Spleen (tissue), 11 donors: ENCODE measurements at regions not wholly inside any gene's neighbourhood (a gene's known extent, or its start where the extent isn't known, plus 50 kb on each side); places are given as distances from the start of the nearest gene placed in this dataset.
A peak's percentile ranks its signal among the peaks of the same experiment; 100 is the strongest.
"Not testable (repeated sequence)": the region's sequence is repeated elsewhere in the genome, so short reads cannot be mapped to it uniquely, and the experiment has no call there.

Experiments
- DNase-seq: peaks from one replicate; pipeline ENCODE4 v3.0.0-alpha.2; 2020
- H3K27ac ChIP-seq, 8 donors: fragments of 200-600 bp; sonication (generic) in 7 of 8; 1 replicate in 4 of 8; 2 replicates in 4 of 8; pipeline versions ENCODE4 v1.5.0 to v1.8.0; 2016 to 2021; ENCODE audit warnings: inconsistent platforms in 4 of 8, mild to moderate bottlenecking in 4 of 8, moderate library complexity in 1 of 8
- H3K27me3 ChIP-seq, 7 donors: fragments of 200-600 bp; sonication (generic) in 6 of 7; replicated peaks in 1 of 7; 1 replicate in 4 of 7; 2 replicates in 3 of 7; pipeline versions ENCODE4 v1.5.0 to v1.8.0; 2016 to 2021; ENCODE audit warnings: inconsistent platforms in 3 of 7, mild to moderate bottlenecking in 1 of 7
- H3K36me3 ChIP-seq, 6 donors: fragments of 200-600 bp; sonication (generic) in 5 of 6; 1 replicate in 4 of 6; 2 replicates in 2 of 6; pipeline versions ENCODE4 v1.5.0 to v1.8.0; 2016 to 2021; ENCODE audit warnings: inconsistent platforms in 2 of 6
- H3K4me1 ChIP-seq, 6 donors: fragments of 200-600 bp; sonication (generic) in 5 of 6; 1 replicate in 3 of 6; 2 replicates in 3 of 6; pipeline versions ENCODE4 v1.5.0 to v1.8.0; 2016 to 2021; ENCODE audit warnings: inconsistent platforms in 3 of 6
- H3K4me3 ChIP-seq, 8 donors: fragments of 200-600 bp; sonication (generic) in 7 of 8; 1 replicate in 4 of 8; 2 replicates in 4 of 8; pipeline versions ENCODE4 v1.5.0 to v1.8.0; 2016 to 2021; ENCODE audit warnings: inconsistent platforms in 4 of 8, mild to moderate bottlenecking in 4 of 8, moderate library complexity in 2 of 8
- H3K9me3 ChIP-seq, 8 donors: fragments of 200-600 bp; sonication (generic) in 7 of 8; 1 replicate in 4 of 8; 2 replicates in 4 of 8; pipeline versions ENCODE4 v1.5.0 to v1.8.0; 2016 to 2021; ENCODE audit warnings: inconsistent platforms in 4 of 8
- POLR2A ChIP-seq, 3 donors: fragments of 450-650 bp; IDR thresholded peaks; one replicate each; pipeline ENCODE4 v1.5.1; 2017; ENCODE audit warnings: antibody characterized with exemption in 3 of 3, mild to moderate bottlenecking in 1 of 3
- POLR2AphosphoS5 ChIP-seq, 3 donors: sonication (generic); formaldehyde crosslinking; IDR thresholded peaks; one replicate each; pipeline ENCODE4 v1.5.1; 2017; ENCODE audit warnings: antibody characterized with exemption in 3 of 3
- WGBS, 5 donors: extraction: QIAGEN DNeasy Blood & Tissue Kit in 3 of 5; methylation state at CpG; one replicate each; pipeline versions ENCODE4 v1.1.5 to v1.1.7; 2013 to 2018; 5-methylcytosine and 5-hydroxymethylcytosine counted together
- intact Hi-C: fragments of 100-400 bp; cut with DNase I; formaldehyde crosslinking; loops from one replicate; pipeline ENCODE4 v1.15.0; 2023; ENCODE audit warnings: low total_unique reads
- TF ChIP-seq, protein P1 (sequence below), 11 experiments: fragments of 200-600 bp in 7 of 11; fragments of 450-650 bp in 4 of 11; sonication (generic) in 4 of 11; IDR thresholded peaks in 8 of 11; conservative IDR thresholded peaks in 3 of 11; 1 replicate in 7 of 11; 2 replicates in 4 of 11; pipeline versions ENCODE4 v1.4.0 to v1.8.0; 2016 to 2021; ENCODE audit warnings: antibody characterized with exemption in 11 of 11, inconsistent platforms in 4 of 11, mild to moderate bottlenecking in 1 of 11
- donor health status: healthy with polysubstance abuse.
- donor health status: DM: no; HTN: no; CAD: no; lungs with moderate emphysema.
- donor health status: DM: no; HTN: no; CAD: no.
- donor health status: Bipolar disorder and iron deficiency.
- donor health status: healthy.
- donor health status: DM: no; HTN: no; CAD: no.
- donor health status: DM: yes; HTN: yes; CAD: no.

DNA sequence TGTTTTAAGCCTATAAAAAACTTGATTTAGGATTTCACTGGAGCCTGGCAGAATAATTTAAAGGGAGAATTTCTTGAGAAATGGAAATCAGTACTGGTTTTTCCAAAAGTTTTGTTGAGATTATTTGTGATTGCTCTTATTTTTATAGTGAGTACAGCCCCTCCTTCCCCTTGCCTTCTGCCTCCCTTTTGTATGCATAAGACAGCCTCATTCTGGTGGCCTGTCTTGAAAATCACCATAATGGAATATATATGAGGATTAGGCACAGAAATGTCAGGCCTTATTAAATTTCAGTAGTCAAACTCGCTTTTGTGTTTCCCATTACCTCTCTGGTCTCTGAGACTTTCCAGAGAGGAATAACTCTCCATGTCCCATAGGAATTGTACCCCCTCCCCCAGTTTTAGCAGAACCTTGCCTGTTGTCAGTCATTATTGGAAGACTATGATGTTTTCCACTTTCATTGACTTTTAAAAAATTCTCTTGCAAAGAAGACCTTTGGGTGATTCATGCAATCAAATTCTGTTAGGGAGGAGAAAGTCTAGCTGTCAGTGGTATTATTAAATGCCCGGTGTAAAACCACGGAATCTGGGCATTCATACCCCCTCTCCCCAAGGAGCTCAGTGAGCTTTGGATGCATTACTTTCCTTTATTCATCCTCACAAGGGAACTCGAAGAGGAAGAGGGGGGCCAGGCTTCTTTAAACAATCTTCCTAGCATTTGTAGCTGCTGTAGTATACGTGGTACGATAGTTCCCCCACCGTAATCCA, 171.6 kb upstream of the TSC22D2 start:
- H3K27ac ChIP-seq, result peak overlapping the region in 1 of 8 donors; percentile 20
- intact Hi-C loops, result no loop called here
- WGBS, 5 donors, result 62 to 72% (median 68%) methylated on average over 7 of the region's 7 CpGs

DNA sequence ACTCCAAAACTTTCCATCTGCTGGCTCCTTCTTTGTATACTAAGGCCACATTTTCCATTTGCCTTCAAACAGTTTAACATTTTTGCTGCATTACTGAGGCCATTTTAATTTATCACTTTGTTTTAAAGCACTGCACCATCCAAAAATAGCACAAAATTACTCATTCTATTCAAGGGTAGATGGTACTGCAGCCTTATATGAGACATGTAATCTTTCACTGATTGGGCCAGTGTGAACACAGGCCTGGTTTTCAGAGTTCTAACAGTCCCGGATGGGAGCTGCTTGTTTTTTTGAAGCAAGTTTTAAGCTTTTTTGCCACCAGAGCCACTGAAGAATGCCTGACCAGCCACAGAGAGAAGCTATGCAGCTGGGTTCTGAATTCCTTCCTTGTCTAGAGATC, 172.3 kb upstream of the TSC22D2 start:
- TF ChIP-seq POLR2A (IDR thresholded peaks at IDR 0.05) (no peak), POLR2AphosphoS5 (IDR thresholded peaks at IDR 0.05) (no peak)
- TF ChIP-seq, protein P1, sequence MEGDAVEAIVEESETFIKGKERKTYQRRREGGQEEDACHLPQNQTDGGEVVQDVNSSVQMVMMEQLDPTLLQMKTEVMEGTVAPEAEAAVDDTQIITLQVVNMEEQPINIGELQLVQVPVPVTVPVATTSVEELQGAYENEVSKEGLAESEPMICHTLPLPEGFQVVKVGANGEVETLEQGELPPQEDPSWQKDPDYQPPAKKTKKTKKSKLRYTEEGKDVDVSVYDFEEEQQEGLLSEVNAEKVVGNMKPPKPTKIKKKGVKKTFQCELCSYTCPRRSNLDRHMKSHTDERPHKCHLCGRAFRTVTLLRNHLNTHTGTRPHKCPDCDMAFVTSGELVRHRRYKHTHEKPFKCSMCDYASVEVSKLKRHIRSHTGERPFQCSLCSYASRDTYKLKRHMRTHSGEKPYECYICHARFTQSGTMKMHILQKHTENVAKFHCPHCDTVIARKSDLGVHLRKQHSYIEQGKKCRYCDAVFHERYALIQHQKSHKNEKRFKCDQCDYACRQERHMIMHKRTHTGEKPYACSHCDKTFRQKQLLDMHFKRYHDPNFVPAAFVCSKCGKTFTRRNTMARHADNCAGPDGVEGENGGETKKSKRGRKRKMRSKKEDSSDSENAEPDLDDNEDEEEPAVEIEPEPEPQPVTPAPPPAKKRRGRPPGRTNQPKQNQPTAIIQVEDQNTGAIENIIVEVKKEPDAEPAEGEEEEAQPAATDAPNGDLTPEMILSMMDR (IDR thresholded peaks at IDR 0.05 in 8 of 11, conservative IDR thresholded peaks at IDR 0.05 in 3 of 11), result no peak
- H3K27me3 ChIP-seq, result no peaks in the 10 kb centered on the region
- no peak for DNase-seq
- no peaks in the 10 kb centered on the region for H3K36me3 ChIP-seq
- 61 to 87% (median 75%) methylated on average over 1 of the region's 1 CpG for WGBS, 5 donors
- H3K4me3 ChIP-seq, result no peak overlapping the region
- no peaks in the 10 kb centered on the region for H3K9me3 ChIP-seq
- no peaks in the 10 kb centered on the region for H3K4me1 ChIP-seq
- intact Hi-C loops, result no loop called here
- H3K27ac ChIP-seq, result peak overlapping the region in 1 of 8 donors; percentile 20

More for the DNA sequence above, 171.6 kb upstream of the TSC22D2 start:
- Histone ChIP-seq H3K36me3 (no peaks in the 10 kb centered on the region), H3K4me3 (no peak overlapping the region), H3K4me1 (no peaks in the 10 kb centered on the region), H3K27me3 (no peaks in the 10 kb centered on the region), H3K9me3 (no peaks in the 10 kb centered on the region)
- DNase-seq, result no peak
- TF ChIP-seq, protein P1 (IDR thresholded peaks at IDR 0.05 in 8 of 11, conservative IDR thresholded peaks at IDR 0.05 in 3 of 11), result no peak
- no peak for TF ChIP-seq POLR2A (IDR thresholded peaks at IDR 0.05)
- TF ChIP-seq POLR2AphosphoS5 (IDR thresholded peaks at IDR 0.05), result no peak

DNA sequence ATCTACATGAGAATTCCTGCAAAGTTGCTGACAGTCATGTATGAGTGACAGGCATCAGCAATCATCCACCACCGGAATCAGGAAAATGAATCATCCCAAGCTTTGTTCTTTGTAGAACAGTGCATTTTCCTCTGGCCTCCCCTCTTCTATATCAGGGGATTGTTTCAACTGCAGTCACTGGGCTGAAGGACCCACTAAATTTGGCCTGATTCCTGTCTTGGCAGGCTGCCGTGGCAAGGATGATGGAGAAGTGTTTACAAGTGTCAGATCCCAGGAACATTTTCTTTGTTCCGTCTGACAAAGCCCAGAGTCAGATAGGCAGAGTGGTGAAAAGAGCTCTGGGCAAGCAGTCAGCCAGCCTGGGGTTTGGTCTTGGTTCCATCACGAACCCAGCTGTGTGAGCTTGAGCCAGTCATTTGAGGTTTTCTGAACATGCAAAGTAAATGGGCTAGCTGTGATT, 175.1 kb upstream of the TSC22D2 start:
- 43 to 75% (median 61%) methylated on average over 4 of the region's 4 CpGs for whole genome bisulfite sequencing, 5 donors
- H3K4me1 ChIP-seq, result no peaks in the 10 kb centered on the region
- H3K36me3 ChIP-seq, result no peaks in the 10 kb centered on the region
- DNase-seq, result no peak
- no peaks in the 10 kb centered on the region for H3K9me3 ChIP-seq
- intact Hi-C loops, result no loop called here
- H3K27ac ChIP-seq, result peak overlapping the region in 5 of 8 donors; percentile 1 to 48 (median 29)
- no peak overlapping the region for H3K4me3 ChIP-seq
- TF ChIP-seq POLR2AphosphoS5 (IDR thresholded peaks at IDR 0.05), result no peak
- H3K27me3 ChIP-seq, result no peaks in the 10 kb centered on the region

DNA sequence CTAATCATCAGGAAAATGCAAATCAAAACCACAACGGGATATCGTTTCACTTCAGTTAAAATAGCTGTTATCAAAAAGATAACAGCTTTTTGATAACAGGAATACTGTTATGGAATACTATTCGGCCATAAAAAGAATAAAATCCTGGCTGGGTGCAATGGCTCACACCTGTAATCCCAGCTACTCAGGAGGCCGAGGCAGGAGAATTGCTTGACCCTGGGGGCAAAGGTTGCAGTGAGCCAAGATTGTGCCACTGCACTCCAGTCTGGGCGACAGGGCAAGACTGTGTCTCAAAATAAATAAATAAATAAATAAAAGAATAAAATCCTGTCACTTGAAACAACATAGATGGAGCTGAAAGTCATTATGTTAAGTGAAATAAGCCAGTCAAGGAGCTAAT, 178.1 kb upstream of the TSC22D2 start:
- Histone ChIP-seq H3K27me3 (peaks cover 0 to 9% (median 0%) of the 10 kb centered on the region in 7 donors), H3K4me1 (no peaks in the 10 kb centered on the region), H3K4me3 (no peak overlapping the region), H3K27ac (no peak overlapping the region), H3K36me3 (no peaks in the 10 kb centered on the region), H3K9me3 (no peaks in the 10 kb centered on the region)
- DNase-seq, result no peak
- WGBS, 5 donors, result 77 to 85% (median 81%) methylated on average over 5 of the region's 5 CpGs
- TF ChIP-seq, protein P1 (IDR thresholded peaks at IDR 0.05 in 8 of 11, conservative IDR thresholded peaks at IDR 0.05 in 3 of 11), result no peak
- no peak for TF ChIP-seq POLR2AphosphoS5 (IDR thresholded peaks at IDR 0.05)
- TF ChIP-seq POLR2A (IDR thresholded peaks at IDR 0.05), result no peak
- intact Hi-C loops, result no loop called here

DNA sequence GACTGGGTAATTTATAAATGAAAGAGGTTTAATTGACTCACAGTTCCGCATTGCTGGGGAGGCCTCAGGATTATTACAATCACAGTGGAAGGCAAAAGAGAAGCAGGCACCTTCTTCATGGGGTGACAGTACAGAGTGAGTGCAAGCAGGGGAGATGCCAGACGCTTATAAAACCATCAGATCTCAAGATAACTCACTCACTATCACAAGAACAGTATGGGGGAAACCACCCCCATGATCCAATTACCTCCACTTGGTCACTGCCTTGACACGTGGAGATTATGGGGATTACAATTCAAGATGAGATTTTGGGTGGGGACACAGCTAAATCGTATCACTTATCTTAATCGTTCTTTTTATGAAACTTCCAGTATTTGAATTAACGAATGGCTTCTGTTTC, 179.5 kb upstream of the TSC22D2 start:
- 82 to 93% (median 90%) methylated on average over 6 of the region's 6 CpGs for WGBS, 5 donors
- H3K27me3 ChIP-seq, result peaks cover 0 to 21% (median 0%) of the 10 kb centered on the region in 7 donors
- H3K27ac ChIP-seq, H3K9me3 ChIP-seq, intact Hi-C loops, H3K4me1 ChIP-seq, H3K4me3 ChIP-seq, H3K36me3 ChIP-seq, DNase-seq: not testable (repeated sequence)
